Endodermal cell (in vitro differentiated cells): ENCODE measurements at regions not wholly inside any gene's neighbourhood (a gene's known extent, or its start where the extent isn't known, plus 50 kb on each side); places are given as distances from the start of the nearest gene placed in this dataset.

ENCODE experiments used
- DNase-seq: peaks from one replicate; pipeline ENCODE4 v3.0.0-alpha.2; 2017
- H3K27ac ChIP-seq: 2 replicates; pipeline ENCODE4 v1.5.1; 2013; ENCODE audit warnings: mild to moderate bottlenecking, low read depth, low read length, moderate library complexity
- H3K27me3 ChIP-seq: 2 replicates; pipeline ENCODE4 v1.6.1; 2013; ENCODE audit warnings: mild to moderate bottlenecking, low read length, moderate library complexity; ENCODE audit not compliant: insufficient read depth, control insufficient read depth, poor library complexity, severe bottlenecking
- H3K36me3 ChIP-seq: 2 replicates; pipeline ENCODE4 v1.7.0; 2013; ENCODE audit warnings: mild to moderate bottlenecking, low read length, moderate library complexity; ENCODE audit not compliant: control insufficient read depth, insufficient read depth
- H3K4me1 ChIP-seq: one replicate; pipeline ENCODE4 v1.7.0; 2013; ENCODE audit warnings: low read length; ENCODE audit not compliant: control insufficient read depth, insufficient read depth
- H3K4me3 ChIP-seq: 2 replicates; pipeline ENCODE4 v1.5.1; 2013; ENCODE audit warnings: mild to moderate bottlenecking, low read length, moderate library complexity
- H3K9ac ChIP-seq: 2 replicates; pipeline ENCODE4 v1.6.1; 2013; ENCODE audit warnings: mild to moderate bottlenecking, low read length, moderate library complexity; ENCODE audit not compliant: poor library complexity, severe bottlenecking; ENCODE audit errors: extremely low read depth
- H3K9me3 ChIP-seq: 2 replicates; pipeline ENCODE4 v1.6.1; 2013; ENCODE audit warnings: mild to moderate bottlenecking, low read length, moderate library complexity; ENCODE audit not compliant: control insufficient read depth
- H3K27ac Mint-ChIP-seq: 2 replicates; pipeline ENCODE4 v1.8.0; 2020; ENCODE audit warnings: mixed read lengths
- H3K27me3 Mint-ChIP-seq: 2 replicates; pipeline ENCODE4 v1.8.0; 2021; ENCODE audit warnings: mild to moderate bottlenecking, mixed read lengths; ENCODE audit not compliant: insufficient read depth
- H3K36me3 Mint-ChIP-seq: 2 replicates; pipeline ENCODE4 v1.8.0; 2020; ENCODE audit warnings: low read depth, mixed read lengths
- H3K4me1 Mint-ChIP-seq: 2 replicates; pipeline ENCODE4 v1.8.0; 2020; ENCODE audit warnings: mixed read lengths
- H3K4me3 Mint-ChIP-seq: 2 replicates; pipeline ENCODE4 v1.8.0; 2020; ENCODE audit warnings: mild to moderate bottlenecking, moderate library complexity, mixed read lengths
- H3K9me3 Mint-ChIP-seq: 2 replicates; pipeline ENCODE4 v1.8.0; 2020; ENCODE audit warnings: mild to moderate bottlenecking, mixed read lengths
- CTCF ChIP-seq: fragments of 200-600 bp; sonication (generic); conservative IDR thresholded peaks from 2 replicates; pipeline ENCODE4 v1.5.0; 2021; ENCODE audit warnings: antibody characterized with exemption, mild to moderate bottlenecking
- WGBS, 2 experiments: methylation state at CpG; one replicate each; pipeline versions ENCODE4 v1.1.5 to v1.1.7; 2013; ENCODE audit warnings: missing lambda C conversion rate in 2 of 2, mixed read lengths in 1 of 2; ENCODE audit not compliant: insufficient coverage in 1 of 2, insufficient read length in 1 of 2; 5-methylcytosine and 5-hydroxymethylcytosine counted together

- H3K36me3 Mint-ChIP-seq: no peaks in the 10 kb centered on the region
- TF ChIP-seq CTCF: no peak
- H3K9me3 ChIP-seq: no peaks in the 10 kb centered on the region
- no peaks in the 10 kb centered on the region for H3K4me1 ChIP-seq
- H3K27ac ChIP-seq: no peak overlapping the region
- H3K27me3 ChIP-seq: no peaks in the 10 kb centered on the region
- no peak overlapping the region for H3K4me3 Mint-ChIP-seq
- DNase-seq: no peak
- peaks cover 8% of the 10 kb centered on the region for H3K27me3 Mint-ChIP-seq
- WGBS, 2 experiments: 83% methylated on average over 2 of the region's 2 CpGs; no CpG with 5 or more reads in 1 of the 2 experiments
- H3K4me1 Mint-ChIP-seq: peaks cover 1% of the 10 kb centered on the region
- H3K27ac Mint-ChIP-seq: no peak overlapping the region
- H3K9ac ChIP-seq: no peak overlapping the region
- no peaks in the 10 kb centered on the region for H3K36me3 ChIP-seq
- H3K4me3 ChIP-seq: no peak overlapping the region
- peaks cover under 1% of the 10 kb centered on the region for H3K9me3 Mint-ChIP-seq
These were observed 116.6 kb downstream of the SLC4A3 start for GRCh38 chr2:219744066-219744465.

- Mint-ChIP-seq H3K36me3 (no peaks in the 10 kb centered on the region), H3K9me3 (peaks cover 5% of the 10 kb centered on the region), H3K27me3 (peaks cover 8% of the 10 kb centered on the region), H3K27ac (no peak overlapping the region), H3K4me1 (no peaks in the 10 kb centered on the region), H3K4me3 (no peak overlapping the region)
- H3K27ac ChIP-seq: no peak overlapping the region
- no peak for DNase-seq
- no peak for TF ChIP-seq CTCF
- H3K4me1 ChIP-seq: no peaks in the 10 kb centered on the region
- H3K9me3 ChIP-seq: no peaks in the 10 kb centered on the region
- 91 to 95% methylated on average over 4 of the region's 4 CpGs for WGBS, 2 experiments
- H3K9ac ChIP-seq: no peak overlapping the region
- no peaks in the 10 kb centered on the region for H3K27me3 ChIP-seq
- no peaks in the 10 kb centered on the region for H3K36me3 ChIP-seq
- no peak overlapping the region for H3K4me3 ChIP-seq
These were observed 117.2 kb downstream of the SLC4A3 start for GRCh38 chr2:219744600-219744999.

DNA sequence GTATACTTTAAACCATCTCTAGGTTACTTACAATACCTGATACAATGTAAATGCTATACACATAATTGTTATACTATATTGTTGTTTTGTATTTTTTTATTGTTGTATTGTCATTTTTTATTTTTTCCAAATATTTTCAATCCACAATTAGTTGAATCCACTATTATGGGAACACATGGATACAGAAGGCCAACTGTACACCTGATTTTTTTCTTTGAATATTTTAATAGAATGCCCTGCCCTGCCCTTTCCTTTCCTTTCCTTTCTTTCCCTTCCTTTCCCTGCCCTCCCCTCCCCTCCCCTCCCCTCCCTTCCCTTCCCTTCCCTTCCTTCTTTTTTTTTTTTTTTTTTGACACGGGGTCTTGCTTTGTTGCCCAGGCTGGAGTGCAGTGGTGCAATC, 120.2 kb downstream of the SLC4A3 start:
- Mint-ChIP-seq H3K9me3 (peaks cover 24% of the 10 kb centered on the region), H3K4me1 (no peaks in the 10 kb centered on the region), H3K27ac (no peak overlapping the region), H3K36me3 (peaks cover 2% of the 10 kb centered on the region), H3K4me3 (no peak overlapping the region), H3K27me3 (peaks cover 5% of the 10 kb centered on the region)
- no peaks in the 10 kb centered on the region for H3K4me1 ChIP-seq
- H3K27ac ChIP-seq: no peak overlapping the region
- no peak for TF ChIP-seq CTCF
- H3K27me3 ChIP-seq: no peaks in the 10 kb centered on the region
- H3K9me3 ChIP-seq: peaks cover 4% of the 10 kb centered on the region
- H3K9ac ChIP-seq: no peak overlapping the region
- H3K36me3 ChIP-seq: no peaks in the 10 kb centered on the region
- H3K4me3 ChIP-seq: no peak overlapping the region
- 90% methylated on average over 1 of the region's 1 CpG; no CpG with 5 or more reads in 1 of the 2 experiments for WGBS, 2 experiments
- no peak for DNase-seq
